HFFc6 (cell line): ENCODE measurements at regions not wholly inside any gene's neighbourhood (a gene's known extent, or its start where the extent isn't known, plus 50 kb on each side); places are given as distances from the start of the nearest gene placed in this dataset.

ENCODE experiments used
- DNase-seq: peaks from one replicate; pipeline ENCODE4 v3.0.0-alpha.2; 2018
- H3K27ac Mint-ChIP-seq: 2 replicates; pipeline ENCODE4 v1.8.0; 2020; ENCODE audit warnings: mild to moderate bottlenecking, mixed read lengths
- H3K27me3 Mint-ChIP-seq: 2 replicates; pipeline ENCODE4 v1.8.0; 2021; ENCODE audit warnings: mild to moderate bottlenecking, moderate library complexity, mixed read lengths; ENCODE audit not compliant: insufficient read depth
- H3K36me3 Mint-ChIP-seq: 2 replicates; pipeline ENCODE4 v1.8.0; 2021; ENCODE audit warnings: low read depth, mixed read lengths
- H3K4me1 Mint-ChIP-seq: 2 replicates; pipeline ENCODE4 v1.8.0; 2020; ENCODE audit warnings: low read depth, mixed read lengths
- H3K4me3 Mint-ChIP-seq: 2 replicates; pipeline ENCODE4 v1.8.0; 2020; ENCODE audit warnings: mild to moderate bottlenecking, moderate library complexity, mixed read lengths
- H3K9me3 Mint-ChIP-seq: 2 replicates; pipeline ENCODE4 v1.8.0; 2020; ENCODE audit warnings: mild to moderate bottlenecking, mixed read lengths
- TF ChIP-seq, protein P1 (sequence below): fragments of 200-600 bp; sonication (generic); IDR thresholded peaks from 2 replicates; pipeline ENCODE4 v1.5.0; 2021; ENCODE audit warnings: antibody characterized with exemption, mild to moderate bottlenecking

DNA sequence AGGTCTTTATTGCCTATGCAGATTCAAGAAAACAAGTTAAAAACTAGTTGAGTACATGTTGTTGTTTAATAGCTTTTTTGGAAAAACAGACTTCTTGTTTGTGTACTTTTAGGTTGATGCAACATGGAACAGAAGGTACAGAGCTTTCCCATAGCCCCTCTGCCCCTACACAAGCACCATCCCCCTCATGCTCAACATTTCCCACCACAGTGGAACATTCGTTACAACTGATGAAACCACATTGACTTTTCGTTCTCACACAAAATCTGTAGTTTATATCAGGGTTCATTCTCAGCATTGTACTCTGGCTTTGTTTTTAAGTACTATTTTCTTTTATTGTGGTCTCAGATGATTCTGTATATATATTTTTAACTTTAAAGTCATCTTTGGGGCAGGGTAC lies 1054.6 kb downstream of the NTRK3 start:
- no peak overlapping the region for H3K4me3 Mint-ChIP-seq
- no peak overlapping the region for H3K27ac Mint-ChIP-seq
- no peak for DNase-seq
- TF ChIP-seq, protein P1, sequence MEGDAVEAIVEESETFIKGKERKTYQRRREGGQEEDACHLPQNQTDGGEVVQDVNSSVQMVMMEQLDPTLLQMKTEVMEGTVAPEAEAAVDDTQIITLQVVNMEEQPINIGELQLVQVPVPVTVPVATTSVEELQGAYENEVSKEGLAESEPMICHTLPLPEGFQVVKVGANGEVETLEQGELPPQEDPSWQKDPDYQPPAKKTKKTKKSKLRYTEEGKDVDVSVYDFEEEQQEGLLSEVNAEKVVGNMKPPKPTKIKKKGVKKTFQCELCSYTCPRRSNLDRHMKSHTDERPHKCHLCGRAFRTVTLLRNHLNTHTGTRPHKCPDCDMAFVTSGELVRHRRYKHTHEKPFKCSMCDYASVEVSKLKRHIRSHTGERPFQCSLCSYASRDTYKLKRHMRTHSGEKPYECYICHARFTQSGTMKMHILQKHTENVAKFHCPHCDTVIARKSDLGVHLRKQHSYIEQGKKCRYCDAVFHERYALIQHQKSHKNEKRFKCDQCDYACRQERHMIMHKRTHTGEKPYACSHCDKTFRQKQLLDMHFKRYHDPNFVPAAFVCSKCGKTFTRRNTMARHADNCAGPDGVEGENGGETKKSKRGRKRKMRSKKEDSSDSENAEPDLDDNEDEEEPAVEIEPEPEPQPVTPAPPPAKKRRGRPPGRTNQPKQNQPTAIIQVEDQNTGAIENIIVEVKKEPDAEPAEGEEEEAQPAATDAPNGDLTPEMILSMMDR: no peak
- H3K36me3 Mint-ChIP-seq: no peaks in the 10 kb centered on the region
- peaks cover 3% of the 10 kb centered on the region; the same call in 1 of the 2 replicates for H3K4me1 Mint-ChIP-seq
- no peaks in the 10 kb centered on the region; the same call in 1 of the 2 replicates for H3K27me3 Mint-ChIP-seq
- no peaks in the 10 kb centered on the region; the same call in 1 of the 2 replicates for H3K9me3 Mint-ChIP-seq

DNA sequence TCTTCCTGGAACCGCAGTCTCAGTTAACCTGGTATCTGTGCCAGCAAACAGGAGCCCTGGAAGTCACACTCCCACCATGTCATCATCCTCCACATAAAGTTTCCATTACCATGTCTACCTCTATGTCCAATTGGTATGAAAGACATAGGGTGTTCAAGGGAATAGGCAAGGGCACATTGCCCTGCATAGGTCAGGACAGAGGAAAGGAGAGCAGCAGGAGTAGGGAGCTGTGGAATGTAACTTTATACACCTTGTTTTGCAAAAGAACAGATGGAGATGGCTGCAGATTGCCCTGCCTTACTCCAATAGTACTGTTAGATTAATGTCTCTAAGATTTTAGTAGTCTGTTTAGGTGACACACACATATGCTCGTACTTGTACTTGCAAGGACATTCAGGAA lies 1056.4 kb downstream of the NTRK3 start:
- Mint-ChIP-seq H3K9me3 (no peaks in the 10 kb centered on the region; the same call in 1 of the 2 replicates), H3K36me3 (no peaks in the 10 kb centered on the region), H3K4me1 (no peaks in the 10 kb centered on the region), H3K4me3 (no peak overlapping the region), H3K27me3 (peaks cover 3% of the 10 kb centered on the region), H3K27ac (no peak overlapping the region)
- TF ChIP-seq, protein P1: no peak
- no peak for DNase-seq

DNA sequence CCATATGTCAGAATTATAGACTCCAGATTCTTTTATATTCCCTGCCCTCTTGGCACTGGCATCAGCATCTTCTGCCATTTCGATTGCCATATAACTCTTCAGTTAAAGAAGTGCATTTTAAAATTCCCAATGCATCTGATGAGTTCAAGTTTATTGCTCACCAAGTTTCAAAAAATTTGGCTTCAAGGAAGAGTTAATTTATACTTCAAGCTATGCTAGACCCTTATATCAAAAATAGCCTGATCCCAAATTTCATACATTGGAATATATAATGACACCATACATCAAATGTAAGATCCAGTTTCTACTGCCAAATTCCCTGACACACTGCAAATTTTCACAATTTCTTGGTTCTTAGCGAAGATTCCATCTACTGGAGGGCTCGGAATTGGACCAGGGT lies 1058.6 kb downstream of the NTRK3 start:
- H3K27ac Mint-ChIP-seq: no peak overlapping the region
- H3K27me3 Mint-ChIP-seq: peaks cover 6% of the 10 kb centered on the region
- no peak for DNase-seq
- no peaks in the 10 kb centered on the region for H3K4me1 Mint-ChIP-seq
- TF ChIP-seq, protein P1: no peak
- H3K9me3 Mint-ChIP-seq: no peaks in the 10 kb centered on the region; the same call in 1 of the 2 replicates
- no peak overlapping the region for H3K4me3 Mint-ChIP-seq
- H3K36me3 Mint-ChIP-seq: no peaks in the 10 kb centered on the region

GRCh38 chr15:87196498-87196897 lies 1060.0 kb downstream of the NTRK3 start:
- Mint-ChIP-seq H3K4me1 (no peaks in the 10 kb centered on the region), H3K9me3 (no peaks in the 10 kb centered on the region; the same call in 1 of the 2 replicates), H3K36me3 (no peaks in the 10 kb centered on the region), H3K27ac (no peak overlapping the region), H3K4me3 (no peak overlapping the region), H3K27me3 (peaks cover 6% of the 10 kb centered on the region)
- DNase-seq: no peak
- TF ChIP-seq, protein P1: no peak

DNA sequence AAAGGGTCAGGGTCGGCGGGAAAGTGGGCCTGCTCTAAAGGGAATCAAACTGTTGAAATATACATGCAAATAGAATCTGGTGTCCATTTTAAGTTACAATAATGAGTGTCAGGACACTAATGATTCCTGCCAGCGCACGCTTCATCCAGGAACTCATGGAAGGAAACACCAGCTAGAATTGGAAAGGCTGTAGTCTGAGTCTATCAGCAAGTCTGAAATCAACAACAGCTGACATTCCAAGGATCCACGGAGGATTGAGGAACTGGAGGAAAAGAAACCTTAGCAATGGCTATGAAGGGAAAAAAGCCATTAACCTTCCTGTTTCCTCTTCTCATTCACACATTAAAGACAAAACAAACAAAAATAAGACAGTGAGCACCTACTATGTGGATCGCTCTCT lies 1063.1 kb downstream of the NTRK3 start:
- Mint-ChIP-seq H3K27ac (no peak overlapping the region), H3K36me3 (no peaks in the 10 kb centered on the region), H3K4me1 (no peaks in the 10 kb centered on the region), H3K4me3 (no peak overlapping the region), H3K9me3 (no peaks in the 10 kb centered on the region; the same call in 1 of the 2 replicates), H3K27me3 (peaks cover 6% of the 10 kb centered on the region)
- TF ChIP-seq, protein P1: no peak
- DNase-seq: no peak

GRCh38 chr15:87167706-87168105 lies 1088.0 kb downstream of the AGBL1 start:
- DNase-seq: no peak
- Mint-ChIP-seq H3K27ac (no peak overlapping the region), H3K9me3 (no peaks in the 10 kb centered on the region; the same call in 1 of the 2 replicates), H3K27me3 (no peaks in the 10 kb centered on the region; the same call in 1 of the 2 replicates), H3K4me1 (peaks cover 14% of the 10 kb centered on the region; the same call in 1 of the 2 replicates), H3K36me3 (no peaks in the 10 kb centered on the region), H3K4me3 (no peak overlapping the region)
- TF ChIP-seq, protein P1: no peak
